ENCODE measurements at regions not wholly inside any gene's neighbourhood (a gene's known extent, or its start where the extent isn't known, plus 50 kb on each side); places are given as distances from the start of the nearest gene placed in this dataset.

- POLR2A ChIA-PET = no interaction called here
- H2AFZ ChIP-seq (ENCODE audit: low read length) = no peak overlapping the region
- intact Hi-C loops (cut with micrococcal nuclease; ENCODE audit: unreplicated experiment) = no loop called here
Observed at GRCh38 chr18:61203151-61203550, 130.1 kb upstream of the CDH20 start.

GRCh38 chr18:61209801-61210200 lies 123.4 kb upstream of the CDH20 start:
- H2AFZ ChIP-seq (ENCODE audit: low read length) = no peak overlapping the region
- H3K4me2 ChIP-seq (ENCODE audit: low read length) = no peak overlapping the region
- TF ChIP-seq CTCF (conservative IDR thresholded peaks at IDR 0.05; ENCODE audit: low read length) (no peak), EZH2phosphoT487 (IDR thresholded peaks at IDR 0.05; ENCODE audit: borderline replicate concordance, low read depth, low read length) (no peak)
- DNase-seq (ENCODE audit: low spot score) = no peak
- no peaks in the 10 kb centered on the region for H3K9me2 ChIP-seq (ENCODE audit: insufficient read depth, low read length)
- H3K4me1 ChIP-seq (ENCODE audit: insufficient read depth, low read length, poor library complexity, severe bottlenecking) = no peaks in the 10 kb centered on the region
- no peaks in the 10 kb centered on the region for H3K9me3 ChIP-seq (ENCODE audit: low read length)
- intact Hi-C loops (cut with micrococcal nuclease; ENCODE audit: unreplicated experiment) = no loop called here
- H3K27ac ChIP-seq (ENCODE audit: low read depth, low read length, poor library complexity, severe bottlenecking) = no peak overlapping the region
- no peaks in the 10 kb centered on the region for H3K36me3 ChIP-seq (ENCODE audit: insufficient read depth, low read length)
- no peak overlapping the region for H3K4me3 ChIP-seq (ENCODE audit: low read depth, low read length, poor library complexity, severe bottlenecking)
- no TSS peak for BruUV-seq (replicated peaks)
- H4K20me1 ChIP-seq (ENCODE audit: insufficient read depth, low read length) = no peaks in the 10 kb centered on the region
- ChIA-PET POLR2A (interaction anchor here (0.7 kb wide), 1 partner anchor 15 kb away, joined by 3 read pairs; no protein-coding TSS in a partner anchor), CTCF (ENCODE audit: unreplicated experiment) (no interaction called here)
- no peaks in the 10 kb centered on the region for H3K79me2 ChIP-seq (ENCODE audit: insufficient read depth, low read depth, low read length)

More at GRCh38 chr18:61203151-61203550, 130.1 kb upstream of the CDH20 start:
- TF ChIP-seq EZH2phosphoT487 (IDR thresholded peaks at IDR 0.05; ENCODE audit: borderline replicate concordance, low read depth, low read length) = no peak
- no peak for TF ChIP-seq CTCF (conservative IDR thresholded peaks at IDR 0.05; ENCODE audit: low read length)
- Histone ChIP-seq H3K4me2 (ENCODE audit: low read length) (no peak overlapping the region), H3K4me1 (ENCODE audit: insufficient read depth, low read length, poor library complexity, severe bottlenecking) (no peaks in the 10 kb centered on the region), H3K27ac (ENCODE audit: low read depth, low read length, poor library complexity, severe bottlenecking) (no peak overlapping the region), H3K36me3 (ENCODE audit: insufficient read depth, low read length) (no peaks in the 10 kb centered on the region), H3K4me3 (ENCODE audit: low read depth, low read length, poor library complexity, severe bottlenecking) (no peak overlapping the region), H3K9me3 (ENCODE audit: low read length) (no peaks in the 10 kb centered on the region), H3K79me2 (ENCODE audit: insufficient read depth, low read depth, low read length) (no peaks in the 10 kb centered on the region), H4K20me1 (ENCODE audit: insufficient read depth, low read length) (no peaks in the 10 kb centered on the region), H3K9me2 (ENCODE audit: insufficient read depth, low read length) (no peaks in the 10 kb centered on the region)
- no TSS peak for BruUV-seq (replicated peaks)
- CTCF ChIA-PET (ENCODE audit: unreplicated experiment) = no interaction called here
- no peak for DNase-seq (ENCODE audit: low spot score)

- no peaks in the 10 kb centered on the region for H3K4me1 ChIP-seq (ENCODE audit: insufficient read depth, low read length, poor library complexity, severe bottlenecking)
- no peaks in the 10 kb centered on the region for H3K9me3 ChIP-seq (ENCODE audit: low read length)
- ChIA-PET CTCF (ENCODE audit: unreplicated experiment) (no interaction called here), POLR2A (no interaction called here)
- no peak for DNase-seq (ENCODE audit: low spot score)
- no peaks in the 10 kb centered on the region for H4K20me1 ChIP-seq (ENCODE audit: insufficient read depth, low read length)
- no peak overlapping the region for H3K4me2 ChIP-seq (ENCODE audit: low read length)
- H3K36me3 ChIP-seq (ENCODE audit: insufficient read depth, low read length) = no peaks in the 10 kb centered on the region
- intact Hi-C loops (cut with micrococcal nuclease; ENCODE audit: unreplicated experiment) = no loop called here
- no peak overlapping the region for H3K4me3 ChIP-seq (ENCODE audit: low read depth, low read length, poor library complexity, severe bottlenecking)
- H3K79me2 ChIP-seq (ENCODE audit: insufficient read depth, low read depth, low read length) = no peaks in the 10 kb centered on the region
- no peak overlapping the region for H2AFZ ChIP-seq (ENCODE audit: low read length)
- TF ChIP-seq EZH2phosphoT487 (IDR thresholded peaks at IDR 0.05; ENCODE audit: borderline replicate concordance, low read depth, low read length) (no peak), CTCF (conservative IDR thresholded peaks at IDR 0.05; ENCODE audit: low read length) (no peak)
- H3K27ac ChIP-seq (ENCODE audit: low read depth, low read length, poor library complexity, severe bottlenecking) = no peak overlapping the region
- no TSS peak for BruUV-seq (replicated peaks)
- no peaks in the 10 kb centered on the region for H3K9me2 ChIP-seq (ENCODE audit: insufficient read depth, low read length)
Observed at GRCh38 chr18:61216051-61216450, 117.2 kb upstream of the CDH20 start.

Data from OCI-LY7 (cell line).